Spleen (tissue), 11 donors: ENCODE measurements at regions not wholly inside any gene's neighbourhood (a gene's known extent, or its start where the extent isn't known, plus 50 kb on each side); places are given as distances from the start of the nearest gene placed in this dataset.

Source experiments
- DNase-seq: peaks from one replicate; pipeline ENCODE4 v3.0.0-alpha.2; 2020
- H3K27ac ChIP-seq, 8 donors: fragments of 200-600 bp; sonication (generic) in 7 of 8; 1 replicate in 4 of 8; 2 replicates in 4 of 8; pipeline versions ENCODE4 v1.5.0 to v1.8.0; 2016 to 2021; ENCODE audit warnings: inconsistent platforms in 4 of 8, mild to moderate bottlenecking in 4 of 8, moderate library complexity in 1 of 8
- H3K27me3 ChIP-seq, 7 donors: fragments of 200-600 bp; sonication (generic) in 6 of 7; replicated peaks in 1 of 7; 1 replicate in 4 of 7; 2 replicates in 3 of 7; pipeline versions ENCODE4 v1.5.0 to v1.8.0; 2016 to 2021; ENCODE audit warnings: inconsistent platforms in 3 of 7, mild to moderate bottlenecking in 1 of 7
- H3K36me3 ChIP-seq, 6 donors: fragments of 200-600 bp; sonication (generic) in 5 of 6; 1 replicate in 4 of 6; 2 replicates in 2 of 6; pipeline versions ENCODE4 v1.5.0 to v1.8.0; 2016 to 2021; ENCODE audit warnings: inconsistent platforms in 2 of 6
- H3K4me1 ChIP-seq, 6 donors: fragments of 200-600 bp; sonication (generic) in 5 of 6; 1 replicate in 3 of 6; 2 replicates in 3 of 6; pipeline versions ENCODE4 v1.5.0 to v1.8.0; 2016 to 2021; ENCODE audit warnings: inconsistent platforms in 3 of 6
- H3K4me3 ChIP-seq, 8 donors: fragments of 200-600 bp; sonication (generic) in 7 of 8; 1 replicate in 4 of 8; 2 replicates in 4 of 8; pipeline versions ENCODE4 v1.5.0 to v1.8.0; 2016 to 2021; ENCODE audit warnings: inconsistent platforms in 4 of 8, mild to moderate bottlenecking in 4 of 8, moderate library complexity in 2 of 8
- H3K9me3 ChIP-seq, 8 donors: fragments of 200-600 bp; sonication (generic) in 7 of 8; 1 replicate in 4 of 8; 2 replicates in 4 of 8; pipeline versions ENCODE4 v1.5.0 to v1.8.0; 2016 to 2021; ENCODE audit warnings: inconsistent platforms in 4 of 8
- POLR2A ChIP-seq, 3 donors: fragments of 450-650 bp; IDR thresholded peaks; one replicate each; pipeline ENCODE4 v1.5.1; 2017; ENCODE audit warnings: antibody characterized with exemption in 3 of 3, mild to moderate bottlenecking in 1 of 3
- POLR2AphosphoS5 ChIP-seq, 3 donors: sonication (generic); formaldehyde crosslinking; IDR thresholded peaks; one replicate each; pipeline ENCODE4 v1.5.1; 2017; ENCODE audit warnings: antibody characterized with exemption in 3 of 3
- WGBS, 5 donors: extraction: QIAGEN DNeasy Blood & Tissue Kit in 3 of 5; methylation state at CpG; one replicate each; pipeline versions ENCODE4 v1.1.5 to v1.1.7; 2013 to 2018; 5-methylcytosine and 5-hydroxymethylcytosine counted together
- intact Hi-C: fragments of 100-400 bp; cut with DNase I; formaldehyde crosslinking; loops from one replicate; pipeline ENCODE4 v1.15.0; 2023; ENCODE audit warnings: low total_unique reads
- TF ChIP-seq, protein P1 (sequence below), 11 experiments: fragments of 200-600 bp in 7 of 11; fragments of 450-650 bp in 4 of 11; sonication (generic) in 4 of 11; IDR thresholded peaks in 8 of 11; conservative IDR thresholded peaks in 3 of 11; 1 replicate in 7 of 11; 2 replicates in 4 of 11; pipeline versions ENCODE4 v1.4.0 to v1.8.0; 2016 to 2021; ENCODE audit warnings: antibody characterized with exemption in 11 of 11, inconsistent platforms in 4 of 11, mild to moderate bottlenecking in 1 of 11
- donor health status: healthy with polysubstance abuse.
- donor health status: DM: no; HTN: no; CAD: no; lungs with moderate emphysema.
- donor health status: DM: no; HTN: no; CAD: no.
- donor health status: Bipolar disorder and iron deficiency.
- donor health status: healthy.
- donor health status: DM: no; HTN: no; CAD: no.
- donor health status: DM: yes; HTN: yes; CAD: no.

DNA sequence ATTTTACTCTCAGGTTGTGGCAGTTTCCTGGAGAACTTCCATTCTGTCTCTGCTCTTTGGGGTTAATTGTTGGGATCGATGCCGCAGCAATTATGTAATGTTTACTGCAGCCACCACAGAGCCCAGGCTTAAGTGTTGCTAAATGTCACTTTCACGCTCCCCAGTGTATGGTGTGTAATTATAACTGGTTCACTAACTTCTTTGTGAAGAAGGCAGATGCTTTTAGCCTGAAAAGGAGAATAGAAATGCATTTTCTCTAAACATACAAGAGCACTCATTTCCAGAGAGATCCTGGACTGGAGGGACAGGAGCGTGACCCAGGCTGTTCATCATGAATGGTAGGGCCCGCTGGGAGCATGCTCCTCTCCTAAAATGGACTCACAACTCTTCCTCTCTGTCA, 132.2 kb upstream of the PLET1 start:
- intact Hi-C loops = no loop called here
- WGBS, 5 donors = 58 to 79% (median 66%) methylated on average over 5 of the region's 5 CpGs
- H3K4me1 ChIP-seq = no peaks in the 10 kb centered on the region

DNA sequence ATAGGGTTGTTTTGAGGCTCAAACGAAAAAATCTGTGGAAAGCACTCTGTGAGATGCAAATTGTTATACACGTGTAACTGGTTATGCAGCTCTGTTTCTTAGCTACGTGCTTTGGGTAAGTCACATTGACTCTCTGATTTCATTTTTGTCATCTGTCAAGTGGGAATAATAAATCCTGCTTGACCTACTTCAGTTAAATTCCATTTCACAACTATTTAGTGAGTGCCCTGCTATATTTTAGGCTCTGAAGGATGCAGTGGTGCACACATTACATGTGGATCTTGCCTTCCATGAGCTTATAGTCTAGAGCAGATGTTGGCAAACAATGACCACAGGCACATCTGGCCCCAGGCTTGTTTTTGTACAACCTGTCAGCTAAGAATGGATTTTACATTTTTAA, 133.6 kb upstream of the PLET1 start:
- intact Hi-C loops = no loop called here
- no peak overlapping the region for H3K27ac ChIP-seq
- H3K4me3 ChIP-seq = no peak overlapping the region
- H3K4me1 ChIP-seq = no peaks in the 10 kb centered on the region
- H3K36me3 ChIP-seq = no peaks in the 10 kb centered on the region
- TF ChIP-seq POLR2A (IDR thresholded peaks at IDR 0.05) (no peak), POLR2AphosphoS5 (IDR thresholded peaks at IDR 0.05) (no peak)
- TF ChIP-seq, protein P1, sequence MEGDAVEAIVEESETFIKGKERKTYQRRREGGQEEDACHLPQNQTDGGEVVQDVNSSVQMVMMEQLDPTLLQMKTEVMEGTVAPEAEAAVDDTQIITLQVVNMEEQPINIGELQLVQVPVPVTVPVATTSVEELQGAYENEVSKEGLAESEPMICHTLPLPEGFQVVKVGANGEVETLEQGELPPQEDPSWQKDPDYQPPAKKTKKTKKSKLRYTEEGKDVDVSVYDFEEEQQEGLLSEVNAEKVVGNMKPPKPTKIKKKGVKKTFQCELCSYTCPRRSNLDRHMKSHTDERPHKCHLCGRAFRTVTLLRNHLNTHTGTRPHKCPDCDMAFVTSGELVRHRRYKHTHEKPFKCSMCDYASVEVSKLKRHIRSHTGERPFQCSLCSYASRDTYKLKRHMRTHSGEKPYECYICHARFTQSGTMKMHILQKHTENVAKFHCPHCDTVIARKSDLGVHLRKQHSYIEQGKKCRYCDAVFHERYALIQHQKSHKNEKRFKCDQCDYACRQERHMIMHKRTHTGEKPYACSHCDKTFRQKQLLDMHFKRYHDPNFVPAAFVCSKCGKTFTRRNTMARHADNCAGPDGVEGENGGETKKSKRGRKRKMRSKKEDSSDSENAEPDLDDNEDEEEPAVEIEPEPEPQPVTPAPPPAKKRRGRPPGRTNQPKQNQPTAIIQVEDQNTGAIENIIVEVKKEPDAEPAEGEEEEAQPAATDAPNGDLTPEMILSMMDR (IDR thresholded peaks at IDR 0.05 in 8 of 11, conservative IDR thresholded peaks at IDR 0.05 in 3 of 11) = no peak
- H3K27me3 ChIP-seq = no peaks in the 10 kb centered on the region
- 60 to 70% (median 64%) methylated on average over 3 of the region's 3 CpGs for WGBS, 5 donors
- H3K9me3 ChIP-seq = no peaks in the 10 kb centered on the region
- no peak for DNase-seq

More for the DNA sequence above, 132.2 kb upstream of the PLET1 start:
- TF ChIP-seq POLR2AphosphoS5 (IDR thresholded peaks at IDR 0.05) = no peak
- TF ChIP-seq, protein P1 (IDR thresholded peaks at IDR 0.05 in 8 of 11, conservative IDR thresholded peaks at IDR 0.05 in 3 of 11) = no peak
- DNase-seq = no peak
- H3K9me3 ChIP-seq = peaks cover 0 to 14% (median 7%) of the 10 kb centered on the region in 8 donors
- H3K27me3 ChIP-seq = no peaks in the 10 kb centered on the region
- no peak overlapping the region for H3K4me3 ChIP-seq
- no peak overlapping the region for H3K27ac ChIP-seq
- no peaks in the 10 kb centered on the region for H3K36me3 ChIP-seq

DNA sequence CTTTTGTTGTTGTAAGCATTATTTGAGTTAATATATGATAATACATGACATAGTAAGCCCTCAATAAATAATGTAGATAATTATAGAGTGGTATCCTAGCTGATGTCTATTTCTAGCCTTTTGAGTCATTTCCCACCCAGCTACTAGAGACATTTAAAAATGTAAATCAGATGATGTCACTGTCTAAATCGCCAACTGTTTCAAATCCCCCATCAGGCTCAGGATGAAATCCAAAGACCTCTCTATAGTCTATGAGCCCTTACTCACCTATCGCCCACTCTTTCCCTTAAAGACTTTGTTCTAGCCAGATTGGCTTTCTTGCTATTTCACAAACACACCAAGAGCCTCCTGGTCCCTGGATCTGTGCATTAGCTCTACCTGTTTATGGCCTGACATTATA, 135.4 kb upstream of the PLET1 start:
- peaks cover 0 to 7% (median 0%) of the 10 kb centered on the region in 7 donors for H3K27me3 ChIP-seq
- intact Hi-C loops = no loop called here
- H3K27ac ChIP-seq = no peak overlapping the region
- no peaks in the 10 kb centered on the region for H3K36me3 ChIP-seq
- WGBS, 5 donors = 83 to 91% (median 87%) methylated on average over 2 of the region's 2 CpGs
- no peaks in the 10 kb centered on the region for H3K9me3 ChIP-seq
- TF ChIP-seq POLR2A (IDR thresholded peaks at IDR 0.05) (no peak), POLR2AphosphoS5 (IDR thresholded peaks at IDR 0.05) (no peak)
- TF ChIP-seq, protein P1 (IDR thresholded peaks at IDR 0.05 in 8 of 11, conservative IDR thresholded peaks at IDR 0.05 in 3 of 11) = no peak
- no peak overlapping the region for H3K4me3 ChIP-seq
- no peaks in the 10 kb centered on the region for H3K4me1 ChIP-seq
- DNase-seq = no peak

DNA sequence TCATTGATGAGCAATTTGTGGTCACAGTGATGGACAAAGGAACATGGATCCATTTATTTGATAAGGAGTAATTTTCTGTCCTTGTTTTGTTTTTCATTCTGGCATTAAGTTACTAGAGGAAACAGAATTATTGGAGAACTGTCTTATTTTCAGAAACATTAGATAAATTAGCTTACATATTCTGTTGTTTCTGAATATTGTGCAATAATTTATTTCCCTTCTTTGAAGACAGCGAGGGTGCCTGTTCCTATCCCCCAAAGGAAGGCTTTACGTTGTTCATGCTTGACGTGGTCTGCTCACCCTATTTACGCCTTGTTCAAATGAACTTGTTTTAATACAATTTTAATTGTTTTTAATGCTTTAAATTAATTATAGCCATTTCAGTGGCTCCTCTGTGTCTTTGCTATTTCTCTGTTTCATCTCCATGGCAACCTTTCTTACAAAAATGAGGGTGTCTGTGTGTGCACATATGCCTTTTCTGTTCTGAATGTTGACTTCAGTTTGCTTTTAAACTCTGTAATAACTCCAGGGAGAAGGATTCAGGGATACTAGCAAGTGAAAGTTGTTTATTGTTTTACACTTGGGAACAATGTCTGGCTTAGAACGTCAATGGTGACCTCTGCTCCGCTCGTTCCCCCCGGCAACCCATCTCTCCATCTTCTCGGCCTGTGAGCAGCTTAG, 138.3 kb upstream of the PLET1 start:
- Histone ChIP-seq H3K27ac (no peak overlapping the region), H3K4me3 (no peak overlapping the region), H3K9me3 (no peaks in the 10 kb centered on the region), H3K4me1 (no peaks in the 10 kb centered on the region), H3K36me3 (no peaks in the 10 kb centered on the region), H3K27me3 (peaks cover 0 to 7% (median 0%) of the 10 kb centered on the region in 7 donors)
- DNase-seq = no peak
- TF ChIP-seq POLR2A (IDR thresholded peaks at IDR 0.05) = no peak
- intact Hi-C loops = no loop called here
- 77 to 84% (median 78%) methylated on average over 9 of the region's 9 CpGs for WGBS, 5 donors
